GM23248 (cell line): ENCODE measurements at regions not wholly inside any gene's neighbourhood (a gene's known extent, or its start where the extent isn't known, plus 50 kb on each side); places are given as distances from the start of the nearest gene placed in this dataset.

Experiments
- DNase-seq: peaks from one replicate; pipeline ENCODE4 v3.0.0-alpha.2; 2015
- H2AFZ ChIP-seq: fragments of 200-600 bp; sonication (generic); 2 replicates; pipeline ENCODE4 v1.6.1; 2016; ENCODE audit warnings: antibody characterized with exemption
- H3F3A ChIP-seq: fragments of 200-600 bp; sonication (generic); 2 replicates; pipeline ENCODE4 v1.6.1; 2016; ENCODE audit warnings: mild to moderate bottlenecking, antibody characterized with exemption, mixed run types; ENCODE audit not compliant: insufficient read depth
- H3K27ac ChIP-seq: fragments of 200-600 bp; sonication (generic); 2 replicates; pipeline ENCODE4 v1.5.1; 2016; ENCODE audit warnings: mild to moderate bottlenecking
- H3K27me3 ChIP-seq: fragments of 200-600 bp; sonication (generic); replicated peaks from 2 replicates; pipeline ENCODE4 v1.6.1; 2016; ENCODE audit warnings: mild to moderate bottlenecking; ENCODE audit not compliant: insufficient read depth
- H3K36me3 ChIP-seq: fragments of 200-600 bp; sonication (generic); 2 replicates; pipeline ENCODE4 v1.6.1; 2016; ENCODE audit warnings: low read depth, mild to moderate bottlenecking
- H3K4me1 ChIP-seq: fragments of 200-600 bp; sonication (generic); 2 replicates; pipeline ENCODE4 v1.6.1; 2016; ENCODE audit warnings: mild to moderate bottlenecking; ENCODE audit not compliant: insufficient read depth
- H3K4me2 ChIP-seq: fragments of 200-600 bp; sonication (generic); one replicate; pipeline ENCODE4 v1.6.1; 2016; ENCODE audit warnings: mild to moderate bottlenecking; ENCODE audit not compliant: unreplicated experiment
- H3K4me3 ChIP-seq: fragments of 200-600 bp; sonication (generic); 2 replicates; pipeline ENCODE4 v1.5.1; 2016; ENCODE audit warnings: mild to moderate bottlenecking
- H3K79me2 ChIP-seq: fragments of 200-600 bp; sonication (generic); 2 replicates; pipeline ENCODE4 v1.6.1; 2016; ENCODE audit warnings: mild to moderate bottlenecking; ENCODE audit not compliant: insufficient read depth
- H3K9ac ChIP-seq: fragments of 200-600 bp; sonication (generic); 2 replicates; pipeline ENCODE4 v1.6.1; 2016; ENCODE audit warnings: mild to moderate bottlenecking
- H3K9me2 ChIP-seq: fragments of 200-600 bp; sonication (generic); 2 replicates; pipeline ENCODE4 v1.6.1; 2016; ENCODE audit warnings: mixed run types, mild to moderate bottlenecking, moderate library complexity; ENCODE audit not compliant: insufficient read depth
- H3K9me3 ChIP-seq: fragments of 200-600 bp; sonication (generic); one replicate; pipeline ENCODE4 v1.6.1; 2017; ENCODE audit warnings: low read depth
- H4K20me1 ChIP-seq: fragments of 200-600 bp; sonication (generic); 2 replicates; pipeline ENCODE4 v1.6.0; 2016; ENCODE audit not compliant: insufficient read depth
- EZH2 ChIP-seq: fragments of 200-600 bp; sonication (generic); IDR thresholded peaks from 2 replicates; pipeline ENCODE4 v1.6.1; 2018; ENCODE audit warnings: antibody characterized with exemption, mild to moderate bottlenecking; ENCODE audit not compliant: insufficient read depth, poor library complexity, severe bottlenecking
- EZH2phosphoT487 ChIP-seq: fragments of 200-600 bp; sonication (generic); IDR thresholded peaks from 2 replicates; pipeline ENCODE4 v1.6.1; 2018; ENCODE audit warnings: antibody characterized with exemption, moderate library complexity, mild to moderate bottlenecking, low read depth; ENCODE audit not compliant: insufficient read depth
- WGBS, 2 experiments: methylation state at CpG; one replicate each; pipeline ENCODE4 v1.1.6; 2015 to 2017; ENCODE audit warnings: low lambda C conversion rate in 2 of 2, low coverage in 1 of 2; ENCODE audit errors: missing lambda C conversion rate in 2 of 2; 5-methylcytosine and 5-hydroxymethylcytosine counted together
- in situ Hi-C: fragments of 300-500 bp; cut with MboI; formaldehyde crosslinking; loops from 2 replicates; pipeline ENCODE4 v1.15.0; 2020

- WGBS, 2 experiments, result 69 to 71% methylated on average over 4 of the region's 4 CpGs
- no peaks in the 10 kb centered on the region for H3F3A ChIP-seq
- H3K4me1 ChIP-seq, result peaks cover 7% of the 10 kb centered on the region; the same call in 1 of the 2 replicates
- DNase-seq, result no peak
- H4K20me1 ChIP-seq, result no peaks in the 10 kb centered on the region
- no peak overlapping the region for H3K27ac ChIP-seq
- H3K36me3 ChIP-seq, result no peaks in the 10 kb centered on the region
- no peaks in the 10 kb centered on the region for H3K79me2 ChIP-seq
- H3K9me3 ChIP-seq, result no peaks in the 10 kb centered on the region
- H3K9ac ChIP-seq, result no peak overlapping the region
- in situ Hi-C loops, result no loop called here
- no peak overlapping the region for H3K4me3 ChIP-seq
- no peak overlapping the region for H3K4me2 ChIP-seq
- H3K27me3 ChIP-seq, result no peaks in the 10 kb centered on the region
- no peak for TF ChIP-seq EZH2
- no peak for TF ChIP-seq EZH2phosphoT487
- H2AFZ ChIP-seq, result no peak overlapping the region
- no peaks in the 10 kb centered on the region for H3K9me2 ChIP-seq
These were observed 263.1 kb upstream of the PITRM1 start for GRCh38 chr10:3435671-3436070.

DNA sequence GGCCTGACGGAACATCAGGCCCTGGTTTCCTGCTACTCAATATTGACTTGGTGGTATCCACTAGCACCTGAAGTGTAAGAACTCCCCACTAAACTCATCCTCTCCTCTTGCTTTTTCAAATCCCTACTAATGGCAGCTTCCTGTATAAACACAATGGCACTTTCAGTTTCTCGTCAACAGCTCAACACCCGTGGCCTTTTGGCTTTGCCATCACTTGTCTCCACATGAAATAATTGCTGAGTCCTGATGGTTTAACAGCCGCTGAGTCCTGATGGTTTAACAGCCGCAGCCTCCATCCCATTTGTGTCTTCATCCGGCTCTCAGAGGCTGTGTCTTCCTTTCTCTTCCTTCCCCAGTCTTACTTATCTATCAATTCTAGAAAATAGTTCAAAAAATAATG is 261.4 kb upstream of the PITRM1 start:
- in situ Hi-C loops, result no loop called here
- Histone ChIP-seq H3K27me3 (no peaks in the 10 kb centered on the region), H2AFZ (no peak overlapping the region), H3K9me3 (no peaks in the 10 kb centered on the region), H3K9ac (no peak overlapping the region), H3K4me1 (peaks cover 7% of the 10 kb centered on the region; the same call in 1 of the 2 replicates), H3F3A (no peaks in the 10 kb centered on the region), H4K20me1 (no peaks in the 10 kb centered on the region), H3K27ac (no peak overlapping the region), H3K4me2 (no peak overlapping the region), H3K79me2 (no peaks in the 10 kb centered on the region), H3K36me3 (no peaks in the 10 kb centered on the region), H3K9me2 (no peaks in the 10 kb centered on the region), H3K4me3 (no peak overlapping the region)
- DNase-seq, result no peak
- WGBS, 2 experiments, result 80% methylated on average over 6 of the region's 6 CpGs
- TF ChIP-seq EZH2phosphoT487, result no peak

DNA sequence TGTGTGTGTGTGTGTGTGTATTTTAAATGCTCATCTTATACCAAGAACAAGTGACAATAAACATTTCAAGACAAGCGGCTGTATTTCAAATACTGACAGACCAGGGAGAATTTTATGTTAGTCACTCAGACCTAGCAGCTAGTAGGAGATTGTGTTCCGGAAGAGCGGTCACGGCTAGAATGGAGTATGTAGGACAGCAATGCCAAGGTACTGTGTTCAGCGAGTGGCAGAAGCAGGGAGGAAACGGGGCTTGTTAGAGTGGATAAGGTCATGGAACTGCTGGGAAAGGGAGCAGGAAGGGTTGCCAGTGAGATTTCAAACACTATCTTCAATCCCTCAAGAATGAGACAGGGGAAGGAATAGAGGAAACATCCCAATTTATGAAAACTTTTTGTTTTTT is 260.5 kb upstream of the PITRM1 start:
- H3K79me2 ChIP-seq, result no peaks in the 10 kb centered on the region
- H3K9ac ChIP-seq, result no peak overlapping the region
- H4K20me1 ChIP-seq, result no peaks in the 10 kb centered on the region
- no peak for DNase-seq
- H3K4me1 ChIP-seq, result peaks cover 7% of the 10 kb centered on the region; the same call in 1 of the 2 replicates
- H2AFZ ChIP-seq, result no peak overlapping the region
- no peaks in the 10 kb centered on the region for H3K36me3 ChIP-seq
- no peaks in the 10 kb centered on the region for H3F3A ChIP-seq
- H3K4me2 ChIP-seq, result no peak overlapping the region
- no peaks in the 10 kb centered on the region for H3K9me2 ChIP-seq
- H3K27ac ChIP-seq, result no peak overlapping the region
- no peak overlapping the region for H3K4me3 ChIP-seq
- TF ChIP-seq EZH2, result no peak
- 78 to 84% methylated on average over 6 of the region's 6 CpGs for WGBS, 2 experiments
- no peaks in the 10 kb centered on the region for H3K9me3 ChIP-seq
- H3K27me3 ChIP-seq, result no peaks in the 10 kb centered on the region
- in situ Hi-C loops, result no loop called here

GRCh38 chr10:3432081-3432825 is 259.7 kb upstream of the PITRM1 start:
- 97 to 100% methylated on average over 4 of the region's 4 CpGs for whole genome bisulfite sequencing, 2 experiments
- no peaks in the 10 kb centered on the region for H4K20me1 ChIP-seq
- no peak overlapping the region for H3K4me2 ChIP-seq
- H3K36me3 ChIP-seq, result no peaks in the 10 kb centered on the region
- H3F3A ChIP-seq, result no peaks in the 10 kb centered on the region
- no peaks in the 10 kb centered on the region for H3K79me2 ChIP-seq
- no peak overlapping the region for H2AFZ ChIP-seq
- in situ Hi-C loops, result no loop called here
- TF ChIP-seq EZH2phosphoT487 (no peak), EZH2 (no peak)
- no peak overlapping the region for H3K4me3 ChIP-seq
- no peaks in the 10 kb centered on the region for H3K27me3 ChIP-seq
- no peaks in the 10 kb centered on the region for H3K9me2 ChIP-seq
- H3K27ac ChIP-seq, result no peak overlapping the region
- peaks cover 3% of the 10 kb centered on the region; the same call in 1 of the 2 replicates for H3K4me1 ChIP-seq
- H3K9me3 ChIP-seq, result no peaks in the 10 kb centered on the region
- H3K9ac ChIP-seq, result no peak overlapping the region
- DNase-seq, result no peak
